GM23338 (cell line): ENCODE measurements at regions not wholly inside any gene's neighbourhood (a gene's known extent, or its start where the extent isn't known, plus 50 kb on each side); places are given as distances from the start of the nearest gene placed in this dataset.

ENCODE experiments used
- ATAC-seq: fragments of 200-7000 bp; cut with Tn5 transposase; 3 replicates; pipeline ENCODE4 v1.9.1; 2020
- DNase-seq: peaks from one replicate; pipeline ENCODE4 v3.0.0-alpha.2; 2015; ENCODE audit warnings: low spot score
- H2AFZ ChIP-seq: fragments of 200-600 bp; sonication (generic); 2 replicates; pipeline ENCODE4 v1.8.0; 2016; ENCODE audit warnings: antibody characterized with exemption, mild to moderate bottlenecking, moderate library complexity
- H3F3A ChIP-seq: fragments of 200-600 bp; sonication (generic); replicated peaks from 2 replicates; pipeline ENCODE4 v1.8.0; 2017; ENCODE audit warnings: antibody characterized with exemption, mixed run types, low read depth
- H3K27ac ChIP-seq: fragments of 200-600 bp; sonication (generic); 2 replicates; pipeline ENCODE4 v1.6.1; 2016; ENCODE audit warnings: low read depth
- H3K27me3 ChIP-seq: fragments of 200-600 bp; sonication (generic); 2 replicates; pipeline ENCODE4 v1.8.0; 2016; ENCODE audit warnings: mild to moderate bottlenecking, mixed run types, moderate library complexity; ENCODE audit not compliant: insufficient read depth
- H3K36me3 ChIP-seq: fragments of 200-600 bp; sonication (generic); 2 replicates; pipeline ENCODE4 v1.8.0; 2016; ENCODE audit warnings: mild to moderate bottlenecking; ENCODE audit not compliant: insufficient read depth
- H3K4me1 ChIP-seq: fragments of 200-600 bp; sonication (generic); 2 replicates; pipeline ENCODE4 v1.8.0; 2016; ENCODE audit warnings: mild to moderate bottlenecking, moderate library complexity; ENCODE audit not compliant: insufficient read depth
- H3K4me2 ChIP-seq: fragments of 200-600 bp; sonication (generic); 2 replicates; pipeline ENCODE4 v1.7.1; 2017; ENCODE audit warnings: mixed run types
- H3K4me3 ChIP-seq: fragments of 200-600 bp; sonication (generic); 2 replicates; pipeline ENCODE4 v1.6.1; 2016; ENCODE audit warnings: mixed run types
- H3K79me2 ChIP-seq: fragments of 200-600 bp; sonication (generic); replicated peaks from 2 replicates; pipeline ENCODE4 v1.8.0; 2017; ENCODE audit warnings: mild to moderate bottlenecking; ENCODE audit not compliant: insufficient read depth
- H3K9me2 ChIP-seq: fragments of 200-600 bp; sonication (generic); 2 replicates; pipeline ENCODE4 v1.8.0; 2017; ENCODE audit not compliant: insufficient read depth
- H4K20me1 ChIP-seq: fragments of 200-600 bp; sonication (generic); replicated peaks from 2 replicates; pipeline ENCODE4 v1.8.0; 2017; ENCODE audit warnings: mild to moderate bottlenecking; ENCODE audit not compliant: insufficient read depth
- H3K27ac Mint-ChIP-seq: 2 replicates; pipeline ENCODE4 v1.8.0; 2020; ENCODE audit warnings: inconsistent platforms, mild to moderate bottlenecking, moderate library complexity, mixed read lengths
- H3K27me3 Mint-ChIP-seq: 3 replicates; pipeline ENCODE4 v1.8.0; 2022; ENCODE audit warnings: low read depth, mild to moderate bottlenecking, moderate library complexity, mixed read lengths, inconsistent platforms; ENCODE audit not compliant: insufficient read depth, poor library complexity
- H3K36me3 Mint-ChIP-seq: 3 replicates; pipeline ENCODE4 v1.8.0; 2021; ENCODE audit warnings: low read depth, mild to moderate bottlenecking, inconsistent platforms, moderate library complexity, mixed read lengths
- H3K4me1 Mint-ChIP-seq: 3 replicates; pipeline ENCODE4 v1.8.0; 2020; ENCODE audit warnings: mild to moderate bottlenecking, inconsistent platforms, mixed read lengths
- H3K4me3 Mint-ChIP-seq: 3 replicates; pipeline ENCODE4 v1.8.0; 2021; ENCODE audit warnings: moderate library complexity, mild to moderate bottlenecking, inconsistent platforms, mixed read lengths
- H3K9me3 Mint-ChIP-seq: 3 replicates; pipeline ENCODE4 v1.8.0; 2020; ENCODE audit warnings: moderate library complexity, mild to moderate bottlenecking, inconsistent platforms, mixed read lengths
- CREB1 ChIP-seq: fragments of 250-450 bp; sonication (Bioruptor Pico); IDR thresholded peaks from 2 replicates; pipeline ENCODE4 v1.5.0; 2020; ENCODE audit warnings: low read depth, mild to moderate bottlenecking, moderate library complexity
- CTCF ChIP-seq, 2 experiments: fragments of 200-600 bp in 1 of 2; sonication (generic) in 1 of 2; conservative IDR thresholded peaks; 2 replicates each; pipeline versions ENCODE4 v1.5.1 to v1.6.1; 2016 to 2017; ENCODE audit warnings: antibody characterized with exemption in 2 of 2, low read depth in 2 of 2, mild to moderate bottlenecking in 2 of 2, moderate library complexity in 1 of 2
- ETS1 ChIP-seq: IDR thresholded peaks from 2 replicates; pipeline ENCODE4 v1.6.1; 2016; ENCODE audit warnings: antibody characterized with exemption
- EZH2 ChIP-seq: fragments of 200-600 bp; sonication (generic); IDR thresholded peaks from one replicate; pipeline ENCODE4 v1.8.0; 2017; ENCODE audit warnings: antibody characterized with exemption, mild to moderate bottlenecking, low read depth; ENCODE audit not compliant: unreplicated experiment
- EZH2phosphoT487 ChIP-seq: fragments of 200-600 bp; sonication (generic); IDR thresholded peaks from one replicate; pipeline ENCODE4 v1.8.1; 2018; ENCODE audit warnings: antibody characterized with exemption; ENCODE audit not compliant: unreplicated experiment
- NANOG ChIP-seq: IDR thresholded peaks from 2 replicates; pipeline ENCODE4 v1.6.1; 2016; ENCODE audit warnings: antibody characterized with exemption, borderline replicate concordance
- STAT1 ChIP-seq: IDR thresholded peaks from one replicate; pipeline ENCODE4 v1.6.1; 2016; ENCODE audit warnings: antibody characterized with exemption; ENCODE audit not compliant: unreplicated experiment
- ZNF114 ChIP-seq: fragments of 250-450 bp; sonication (Bioruptor Pico); IDR thresholded peaks from 2 replicates; pipeline ENCODE4 v1.5.0; 2020; ENCODE audit warnings: mild to moderate bottlenecking, moderate library complexity
- ZNF331 ChIP-seq: fragments of 250-450 bp; sonication (Bioruptor Pico); IDR thresholded peaks from 2 replicates; pipeline ENCODE4 v1.5.0; 2020; ENCODE audit warnings: low read depth, mild to moderate bottlenecking, moderate library complexity
- ZNF462 ChIP-seq: fragments of 250-450 bp; sonication (Bioruptor Pico); IDR thresholded peaks from 2 replicates; pipeline ENCODE4 v1.5.0; 2020; ENCODE audit warnings: mild to moderate bottlenecking, moderate library complexity

GRCh38 chr20:48461735-48462119 is 366.1 kb downstream of the PREX1 start:
- Histone ChIP-seq H3K36me3 (no peaks in the 10 kb centered on the region), H3K4me2 (peak overlapping the region; percentile 63; the same call in 1 of the 2 replicates), H3K27me3 (no peaks in the 10 kb centered on the region), H3F3A (no peaks in the 10 kb centered on the region), H3K79me2 (no peaks in the 10 kb centered on the region), H3K4me1 (peaks cover 10% of the 10 kb centered on the region), H2AFZ (peak overlapping the region; percentile 64; the same call in 1 of the 2 replicates), H3K27ac (no peak overlapping the region; the same call in 1 of the 2 replicates), H3K9me2 (no peaks in the 10 kb centered on the region), H4K20me1 (no peaks in the 10 kb centered on the region), H3K4me3 (no peak overlapping the region)
- Mint-ChIP-seq H3K36me3 (no peaks in the 10 kb centered on the region), H3K4me1 (peaks cover 15% of the 10 kb centered on the region), H3K27ac (no peak overlapping the region; the same call in 1 of the 2 replicates), H3K9me3 (no peaks in the 10 kb centered on the region; the same call in 1 of the 3 replicates), H3K27me3 (peaks cover 3% of the 10 kb centered on the region), H3K4me3 (no peak overlapping the region)
- no peak for TF ChIP-seq EZH2phosphoT487
- no peak for TF ChIP-seq EZH2
- no peak for TF ChIP-seq STAT1
- TF ChIP-seq CREB1: no peak
- no peak for TF ChIP-seq ETS1
- no peak for TF ChIP-seq NANOG
- DNase-seq: no peak
- no peak for ATAC-seq

GRCh38 chr20:48461091-48461734 is 366.6 kb downstream of the PREX1 start:
- Histone ChIP-seq H4K20me1 (no peaks in the 10 kb centered on the region), H3K4me3 (no peak overlapping the region), H3K9me2 (no peaks in the 10 kb centered on the region), H3K36me3 (no peaks in the 10 kb centered on the region), H3K27me3 (no peaks in the 10 kb centered on the region), H3K27ac (peak overlapping the region; percentile 33; the same call in 1 of the 2 replicates), H3K4me1 (peaks cover 10% of the 10 kb centered on the region), H3K79me2 (no peaks in the 10 kb centered on the region), H2AFZ (peak overlapping the region; percentile 64), H3K4me2 (peak overlapping the region; percentile 63; the same call in 1 of the 2 replicates), H3F3A (no peaks in the 10 kb centered on the region)
- peak; percentile 23 for DNase-seq
- no peak overlapping the region for H3K4me3 Mint-ChIP-seq
- H3K36me3 Mint-ChIP-seq: no peaks in the 10 kb centered on the region
- H3K9me3 Mint-ChIP-seq: no peaks in the 10 kb centered on the region; the same call in 1 of the 3 replicates
- peaks cover 16% of the 10 kb centered on the region for H3K4me1 Mint-ChIP-seq
- H3K27ac Mint-ChIP-seq: no peak overlapping the region; the same call in 1 of the 2 replicates
- peaks cover 3% of the 10 kb centered on the region for H3K27me3 Mint-ChIP-seq
- peak; percentile 82 for ATAC-seq
- TF ChIP-seq EZH2 (no peak), CTCF (conservative IDR thresholded peaks at IDR 0.05; ENCODE audit: low read depth in 2 of 2) (no peak), ZNF462 (CRISPR knock-in tag) (no peak), ZNF331 (CRISPR knock-in tag) (no peak), ZNF114 (no peak)
